IPS-18c (cell line): ENCODE measurements at regions not wholly inside any gene's neighbourhood (a gene's known extent, or its start where the extent isn't known, plus 50 kb on each side); places are given as distances from the start of the nearest gene placed in this dataset.

ENCODE experiments used
- H3K4me3 ChIP-seq: 2 replicates; pipeline ENCODE4 v1.7.0; 2013; ENCODE audit warnings: low read depth, mild to moderate bottlenecking, low read length, moderate library complexity; ENCODE audit not compliant: insufficient read depth
- H3K9me3 ChIP-seq: one replicate; pipeline ENCODE4 v1.6.1; 2013; ENCODE audit warnings: mild to moderate bottlenecking, low read length, moderate library complexity; ENCODE audit not compliant: control insufficient read depth, insufficient read depth

GRCh38 chr20:4546342-4546741 lies 139.9 kb upstream of the PRNP start:
- no peaks in the 10 kb centered on the region for H3K9me3 ChIP-seq
- no peak overlapping the region for H3K4me3 ChIP-seq

GRCh38 chr20:4545526-4545925 lies 140.7 kb upstream of the PRNP start:
- H3K4me3 ChIP-seq: no peak overlapping the region
- H3K9me3 ChIP-seq: no peaks in the 10 kb centered on the region

DNA sequence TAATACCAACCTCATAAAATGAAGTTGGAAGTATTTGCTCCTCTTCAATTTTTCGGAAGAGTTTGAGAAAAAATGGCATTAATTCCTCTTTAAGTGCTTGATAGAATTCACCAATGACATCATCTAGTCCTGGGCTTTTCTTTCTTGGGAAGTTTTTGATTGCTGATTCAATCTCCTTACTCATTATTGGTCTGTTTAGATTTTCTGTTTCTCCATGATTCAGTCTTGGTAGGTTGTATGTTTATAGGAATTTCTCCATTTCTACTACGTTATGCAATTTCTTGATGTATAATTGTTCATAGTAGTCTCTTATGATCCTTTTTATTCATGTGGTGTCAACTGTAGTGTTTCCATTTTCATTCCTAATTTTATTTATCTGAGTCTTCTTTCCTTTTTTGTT lies 141.5 kb upstream of the PRNP start:
- no peaks in the 10 kb centered on the region for H3K9me3 ChIP-seq

GRCh38 chr20:4542270-4542669 lies 144.0 kb upstream of the PRNP start:
- no peaks in the 10 kb centered on the region for H3K9me3 ChIP-seq

More for the DNA sequence above, 141.5 kb upstream of the PRNP start:
- H3K4me3 ChIP-seq: no peak overlapping the region

DNA sequence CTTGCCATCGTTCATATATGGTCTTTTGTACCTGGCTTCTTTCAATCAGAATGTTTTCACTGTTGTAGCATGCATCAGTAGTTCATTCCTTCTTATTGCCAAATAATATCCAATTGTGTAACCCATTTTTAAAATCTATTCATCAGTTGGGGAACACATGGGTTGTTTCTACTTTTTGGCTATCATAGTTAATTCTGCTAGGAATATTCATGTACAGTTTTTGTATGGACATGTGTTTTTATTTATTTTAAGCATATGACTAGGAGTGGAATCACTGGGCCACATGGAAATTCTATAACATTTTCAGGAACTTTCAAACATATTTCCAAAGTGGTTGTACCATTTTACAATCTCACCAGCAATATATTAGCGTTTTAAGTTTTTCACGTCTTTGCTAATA lies 151.9 kb upstream of the PRNP start:
- H3K4me3 ChIP-seq: no peak overlapping the region

More at GRCh38 chr20:4542270-4542669, 144.0 kb upstream of the PRNP start:
- H3K4me3 ChIP-seq: no peak overlapping the region

GRCh38 chr20:4533368-4534133 lies 152.7 kb upstream of the PRNP start:
- no peak overlapping the region for H3K4me3 ChIP-seq

More for the DNA sequence above, 151.9 kb upstream of the PRNP start:
- no peaks in the 10 kb centered on the region for H3K9me3 ChIP-seq

DNA sequence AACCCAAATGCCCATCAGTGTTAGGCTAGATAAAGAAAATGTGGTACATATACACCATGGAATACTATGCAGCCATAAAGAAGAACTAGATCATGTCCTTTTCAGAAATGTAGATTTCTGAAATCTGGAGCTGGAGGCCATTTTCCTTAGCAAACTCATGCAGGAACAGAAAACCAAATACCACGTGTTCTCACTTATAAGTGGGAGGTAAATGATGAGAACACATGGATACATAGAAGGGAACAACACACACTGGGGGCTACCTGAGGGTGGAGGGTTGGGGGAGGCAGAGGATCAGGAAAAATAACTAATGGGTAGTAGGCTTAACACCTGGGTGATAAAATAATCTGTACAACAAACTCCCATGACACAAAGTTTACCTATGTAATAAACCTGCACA lies 153.5 kb upstream of the PRNP start:
- Histone ChIP-seq H3K4me3 (no peak overlapping the region), H3K9me3 (no peaks in the 10 kb centered on the region)

More at GRCh38 chr20:4533368-4534133, 152.7 kb upstream of the PRNP start:
- no peaks in the 10 kb centered on the region for H3K9me3 ChIP-seq

DNA sequence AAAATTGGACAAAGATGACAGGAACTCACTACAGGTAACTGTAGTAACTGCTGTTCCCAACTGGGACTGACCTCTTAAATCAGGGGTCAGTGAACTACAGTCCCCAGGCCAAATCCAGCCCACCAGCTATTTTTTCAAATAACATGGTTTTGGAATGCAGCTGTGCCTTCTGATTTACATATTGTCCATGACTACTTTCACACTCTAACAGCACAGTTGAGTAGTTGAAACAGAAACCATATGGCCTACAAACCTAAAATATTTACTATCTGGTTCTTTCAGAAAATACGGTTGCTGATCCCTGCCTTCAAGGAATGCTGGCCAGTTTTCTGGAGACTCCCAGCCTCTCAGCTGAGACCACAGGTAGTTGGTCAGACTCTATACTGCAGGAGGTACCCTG lies 161.5 kb upstream of the PRNP start:
- Histone ChIP-seq H3K9me3 (no peaks in the 10 kb centered on the region), H3K4me3 (no peak overlapping the region)

DNA sequence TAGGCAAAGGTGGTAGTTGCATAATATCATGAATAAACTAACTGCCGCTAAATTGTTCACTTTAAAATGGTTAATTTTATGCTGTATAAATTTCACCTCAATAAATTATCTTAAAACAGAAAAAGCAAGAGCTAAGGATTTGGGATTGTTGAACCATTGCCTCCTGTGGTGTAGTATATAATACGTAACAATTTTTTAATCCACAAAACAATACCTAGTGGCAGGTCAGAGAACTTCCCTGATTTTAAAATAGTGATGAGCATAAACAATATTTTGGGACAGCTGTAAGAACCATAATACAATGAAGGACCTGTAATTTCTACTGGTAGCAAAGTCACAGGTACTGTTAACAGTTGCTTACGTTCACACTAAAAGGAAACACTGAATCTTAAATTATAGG lies 161.9 kb upstream of the PRNP start:
- no peaks in the 10 kb centered on the region for H3K9me3 ChIP-seq
- no peak overlapping the region for H3K4me3 ChIP-seq

GRCh38 chr20:4522310-4522709 lies 163.9 kb upstream of the PRNP start:
- H3K4me3 ChIP-seq: no peak overlapping the region
- no peaks in the 10 kb centered on the region for H3K9me3 ChIP-seq

GRCh38 chr20:4521170-4521968 lies 164.9 kb upstream of the PRNP start:
- no peak overlapping the region for H3K4me3 ChIP-seq

DNA sequence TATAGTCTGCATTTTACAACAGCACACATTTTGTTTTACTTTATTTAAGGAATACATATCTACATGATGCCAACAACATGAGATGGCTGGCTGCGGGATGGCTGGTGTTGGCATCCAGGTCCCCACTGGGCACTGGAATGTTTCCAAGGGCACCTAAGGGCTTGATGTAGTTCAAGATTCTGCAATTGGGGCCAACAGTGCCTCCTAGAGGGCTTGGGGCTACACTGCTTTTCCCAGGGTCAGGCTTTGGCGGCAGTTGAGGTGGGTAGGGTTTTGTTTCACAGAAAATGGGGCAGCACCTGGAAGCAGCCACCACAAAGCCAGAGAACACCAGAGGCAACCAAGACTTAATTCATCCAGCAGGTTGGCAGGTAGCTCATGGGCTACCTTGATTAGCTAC lies 166.7 kb upstream of the PRNP start:
- Histone ChIP-seq H3K9me3 (no peaks in the 10 kb centered on the region), H3K4me3 (no peak overlapping the region)

More at GRCh38 chr20:4521170-4521968, 164.9 kb upstream of the PRNP start:
- H3K9me3 ChIP-seq: no peaks in the 10 kb centered on the region

GRCh38 chr20:4516876-4517275 lies 169.4 kb upstream of the PRNP start:
- H3K4me3 ChIP-seq: no peak overlapping the region
- H3K9me3 ChIP-seq: no peaks in the 10 kb centered on the region

DNA sequence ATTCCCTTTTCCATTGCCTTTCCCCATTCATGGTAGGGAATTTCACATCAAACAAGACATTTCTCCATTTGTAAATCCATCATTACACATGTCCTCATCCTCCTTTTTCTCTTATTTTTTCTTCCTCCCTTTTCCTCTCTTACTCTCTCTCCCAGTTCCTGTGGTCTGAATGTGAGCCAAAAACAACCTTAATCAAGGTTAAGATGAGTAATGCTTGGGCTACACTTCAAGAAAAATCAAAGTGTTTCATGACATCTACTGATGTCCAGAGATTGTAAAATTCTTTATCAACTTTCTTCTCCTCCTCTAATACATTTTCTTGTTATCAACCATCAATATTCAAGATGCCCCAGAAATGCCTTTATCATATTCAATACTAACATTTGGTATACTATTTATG lies 172.5 kb upstream of the PRNP start:
- no peaks in the 10 kb centered on the region for H3K9me3 ChIP-seq

GRCh38 chr20:4512891-4513550 lies 173.2 kb upstream of the PRNP start:
- Histone ChIP-seq H3K9me3 (no peaks in the 10 kb centered on the region), H3K4me3 (no peak overlapping the region)

More for the DNA sequence above, 172.5 kb upstream of the PRNP start:
- no peak overlapping the region for H3K4me3 ChIP-seq

DNA sequence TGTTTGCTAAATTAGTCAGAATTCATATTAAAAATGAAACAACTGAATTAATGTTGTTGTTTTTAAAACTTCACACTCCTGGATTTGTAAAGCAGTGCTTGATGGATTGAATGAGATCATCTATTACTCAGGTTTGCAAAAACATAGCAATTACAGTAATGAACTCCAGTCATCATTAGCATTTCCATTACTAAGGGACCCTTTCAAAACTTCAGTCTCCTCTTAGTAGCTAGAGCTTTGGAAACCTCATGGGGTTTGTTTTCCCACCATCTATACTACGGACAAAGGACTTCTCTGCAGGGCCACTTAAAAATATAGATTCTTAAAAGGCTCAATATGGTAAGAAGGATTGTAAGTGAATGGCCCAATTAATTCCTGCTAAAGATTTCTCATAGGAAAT lies 174.5 kb upstream of the PRNP start:
- Histone ChIP-seq H3K4me3 (no peak overlapping the region), H3K9me3 (no peaks in the 10 kb centered on the region)

DNA sequence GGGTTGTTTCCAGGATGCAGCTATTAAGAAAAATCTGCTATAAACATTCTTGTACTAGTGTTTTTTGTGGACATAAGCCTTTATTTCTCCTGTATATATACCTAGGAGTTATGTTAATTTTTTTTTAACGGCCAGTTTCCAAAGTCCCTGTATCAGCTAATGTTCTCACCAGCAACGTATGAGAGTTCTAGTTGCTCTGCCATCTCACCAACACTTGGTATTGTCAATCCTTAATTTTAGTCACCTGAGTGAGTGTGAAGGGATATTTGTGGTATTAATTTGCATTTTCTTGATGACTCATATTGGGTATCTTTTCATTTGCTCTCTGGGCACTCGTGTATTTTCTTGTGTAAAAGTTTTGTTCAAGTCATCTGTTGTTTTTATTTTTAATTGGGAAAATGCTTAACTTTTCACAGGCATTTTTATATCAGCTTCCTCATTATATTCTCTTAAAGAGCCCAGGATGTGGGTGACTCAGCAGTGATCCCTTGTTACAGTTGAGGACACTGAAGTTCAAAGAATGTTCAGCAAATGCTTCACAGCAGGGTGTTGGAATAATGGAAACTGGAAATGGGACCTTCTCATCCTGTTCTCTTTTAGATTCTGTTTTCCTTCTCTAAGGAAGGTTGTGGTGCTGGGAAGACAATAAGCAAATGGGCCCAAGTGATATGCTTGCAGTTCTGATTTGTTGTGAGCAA lies 176.3 kb upstream of the PRNP start:
- Histone ChIP-seq H3K9me3 (no peaks in the 10 kb centered on the region), H3K4me3 (no peak overlapping the region)
